Endodermal cell (in vitro differentiated cells): ENCODE measurements at regions not wholly inside any gene's neighbourhood (a gene's known extent, or its start where the extent isn't known, plus 50 kb on each side); places are given as distances from the start of the nearest gene placed in this dataset.

ENCODE experiments used
- DNase-seq: peaks from one replicate; pipeline ENCODE4 v3.0.0-alpha.2; 2017
- H3K27ac ChIP-seq: 2 replicates; pipeline ENCODE4 v1.5.1; 2013; ENCODE audit warnings: mild to moderate bottlenecking, low read depth, low read length, moderate library complexity
- H3K27me3 ChIP-seq: 2 replicates; pipeline ENCODE4 v1.6.1; 2013; ENCODE audit warnings: mild to moderate bottlenecking, low read length, moderate library complexity; ENCODE audit not compliant: insufficient read depth, control insufficient read depth, poor library complexity, severe bottlenecking
- H3K36me3 ChIP-seq: 2 replicates; pipeline ENCODE4 v1.7.0; 2013; ENCODE audit warnings: mild to moderate bottlenecking, low read length, moderate library complexity; ENCODE audit not compliant: control insufficient read depth, insufficient read depth
- H3K4me1 ChIP-seq: one replicate; pipeline ENCODE4 v1.7.0; 2013; ENCODE audit warnings: low read length; ENCODE audit not compliant: control insufficient read depth, insufficient read depth
- H3K4me3 ChIP-seq: 2 replicates; pipeline ENCODE4 v1.5.1; 2013; ENCODE audit warnings: mild to moderate bottlenecking, low read length, moderate library complexity
- H3K9ac ChIP-seq: 2 replicates; pipeline ENCODE4 v1.6.1; 2013; ENCODE audit warnings: mild to moderate bottlenecking, low read length, moderate library complexity; ENCODE audit not compliant: poor library complexity, severe bottlenecking; ENCODE audit errors: extremely low read depth
- H3K9me3 ChIP-seq: 2 replicates; pipeline ENCODE4 v1.6.1; 2013; ENCODE audit warnings: mild to moderate bottlenecking, low read length, moderate library complexity; ENCODE audit not compliant: control insufficient read depth
- H3K27ac Mint-ChIP-seq: 2 replicates; pipeline ENCODE4 v1.8.0; 2020; ENCODE audit warnings: mixed read lengths
- H3K27me3 Mint-ChIP-seq: 2 replicates; pipeline ENCODE4 v1.8.0; 2021; ENCODE audit warnings: mild to moderate bottlenecking, mixed read lengths; ENCODE audit not compliant: insufficient read depth
- H3K36me3 Mint-ChIP-seq: 2 replicates; pipeline ENCODE4 v1.8.0; 2020; ENCODE audit warnings: low read depth, mixed read lengths
- H3K4me1 Mint-ChIP-seq: 2 replicates; pipeline ENCODE4 v1.8.0; 2020; ENCODE audit warnings: mixed read lengths
- H3K4me3 Mint-ChIP-seq: 2 replicates; pipeline ENCODE4 v1.8.0; 2020; ENCODE audit warnings: mild to moderate bottlenecking, moderate library complexity, mixed read lengths
- H3K9me3 Mint-ChIP-seq: 2 replicates; pipeline ENCODE4 v1.8.0; 2020; ENCODE audit warnings: mild to moderate bottlenecking, mixed read lengths
- WGBS, 2 experiments: methylation state at CpG; one replicate each; pipeline versions ENCODE4 v1.1.5 to v1.1.7; 2013; ENCODE audit warnings: missing lambda C conversion rate in 2 of 2, mixed read lengths in 1 of 2; ENCODE audit not compliant: insufficient coverage in 1 of 2, insufficient read length in 1 of 2; 5-methylcytosine and 5-hydroxymethylcytosine counted together
- TF ChIP-seq, protein P1 (sequence below): fragments of 200-600 bp; sonication (generic); conservative IDR thresholded peaks from 2 replicates; pipeline ENCODE4 v1.5.0; 2021; ENCODE audit warnings: antibody characterized with exemption, mild to moderate bottlenecking

- TF ChIP-seq, protein P1, sequence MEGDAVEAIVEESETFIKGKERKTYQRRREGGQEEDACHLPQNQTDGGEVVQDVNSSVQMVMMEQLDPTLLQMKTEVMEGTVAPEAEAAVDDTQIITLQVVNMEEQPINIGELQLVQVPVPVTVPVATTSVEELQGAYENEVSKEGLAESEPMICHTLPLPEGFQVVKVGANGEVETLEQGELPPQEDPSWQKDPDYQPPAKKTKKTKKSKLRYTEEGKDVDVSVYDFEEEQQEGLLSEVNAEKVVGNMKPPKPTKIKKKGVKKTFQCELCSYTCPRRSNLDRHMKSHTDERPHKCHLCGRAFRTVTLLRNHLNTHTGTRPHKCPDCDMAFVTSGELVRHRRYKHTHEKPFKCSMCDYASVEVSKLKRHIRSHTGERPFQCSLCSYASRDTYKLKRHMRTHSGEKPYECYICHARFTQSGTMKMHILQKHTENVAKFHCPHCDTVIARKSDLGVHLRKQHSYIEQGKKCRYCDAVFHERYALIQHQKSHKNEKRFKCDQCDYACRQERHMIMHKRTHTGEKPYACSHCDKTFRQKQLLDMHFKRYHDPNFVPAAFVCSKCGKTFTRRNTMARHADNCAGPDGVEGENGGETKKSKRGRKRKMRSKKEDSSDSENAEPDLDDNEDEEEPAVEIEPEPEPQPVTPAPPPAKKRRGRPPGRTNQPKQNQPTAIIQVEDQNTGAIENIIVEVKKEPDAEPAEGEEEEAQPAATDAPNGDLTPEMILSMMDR: no peak
- H3K27ac ChIP-seq: no peak overlapping the region
- H3K36me3 ChIP-seq: no peaks in the 10 kb centered on the region
- DNase-seq: no peak
- Mint-ChIP-seq H3K9me3 (no peaks in the 10 kb centered on the region), H3K27ac (no peak overlapping the region), H3K27me3 (no peaks in the 10 kb centered on the region), H3K4me3 (no peak overlapping the region), H3K36me3 (no peaks in the 10 kb centered on the region), H3K4me1 (no peaks in the 10 kb centered on the region)
- no peak overlapping the region for H3K9ac ChIP-seq
- no peak overlapping the region for H3K4me3 ChIP-seq
- no peaks in the 10 kb centered on the region for H3K4me1 ChIP-seq
- WGBS, 2 experiments: 50 to 84% methylated on average over 1 to 4 of the region's 4 CpGs
- no peaks in the 10 kb centered on the region for H3K27me3 ChIP-seq
- no peaks in the 10 kb centered on the region for H3K9me3 ChIP-seq
These were observed 79.3 kb upstream of the ARMC3 start for GRCh38 chr10:22848509-22848908.

DNA sequence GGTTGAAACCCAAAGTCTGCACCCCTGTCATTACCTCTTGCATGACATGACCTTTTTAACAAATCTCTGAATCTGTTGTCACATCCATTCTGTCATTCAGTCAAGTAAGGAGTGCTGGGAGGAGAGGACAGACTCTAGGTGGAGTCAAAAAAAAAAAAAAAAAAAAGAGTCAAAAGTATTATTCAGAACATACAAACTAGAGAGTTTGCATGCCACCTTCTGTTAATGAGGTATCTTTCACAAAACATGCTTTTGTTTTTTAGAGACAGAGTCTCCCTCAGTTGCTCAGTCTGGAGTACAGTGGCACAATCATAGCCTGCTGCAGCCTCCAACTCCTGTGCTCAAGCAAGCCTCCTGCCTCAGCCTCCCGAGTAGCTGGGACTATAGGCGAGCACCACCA lies 81.6 kb upstream of the ARMC3 start:
- H3K9me3 ChIP-seq: no peaks in the 10 kb centered on the region

DNA sequence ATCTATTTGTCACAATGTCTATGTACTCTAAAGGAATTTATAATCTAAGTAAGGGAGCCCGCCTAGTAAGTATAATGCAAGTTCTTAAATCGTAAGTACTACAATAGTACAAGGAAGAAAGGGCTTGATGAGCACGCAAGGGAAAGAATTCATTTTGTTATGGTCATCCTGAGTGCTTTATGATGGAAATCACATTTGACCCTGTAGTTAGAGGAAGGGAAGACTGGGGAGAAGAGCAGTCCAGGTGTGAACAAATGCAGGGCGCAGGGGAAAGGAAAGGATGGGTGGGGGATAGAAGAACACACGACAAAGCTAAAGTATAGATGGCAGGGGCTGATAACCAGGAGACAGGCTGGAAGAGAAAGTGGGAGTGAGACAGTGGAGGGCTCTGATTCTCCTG lies 88.2 kb upstream of the ARMC3 start:
- no peak overlapping the region for H3K4me3 Mint-ChIP-seq
- WGBS, 2 experiments: 82 to 92% methylated on average over 5 of the region's 5 CpGs
- Histone ChIP-seq H3K27me3 (no peaks in the 10 kb centered on the region), H3K9ac (no peak overlapping the region), H3K4me1 (no peaks in the 10 kb centered on the region), H3K9me3 (no peaks in the 10 kb centered on the region), H3K4me3 (no peak overlapping the region), H3K27ac (no peak overlapping the region), H3K36me3 (no peaks in the 10 kb centered on the region)
- H3K9me3 Mint-ChIP-seq: no peaks in the 10 kb centered on the region
- no peaks in the 10 kb centered on the region for H3K27me3 Mint-ChIP-seq
- TF ChIP-seq, protein P1: no peak
- no peak for DNase-seq
- H3K27ac Mint-ChIP-seq: no peak overlapping the region
- no peaks in the 10 kb centered on the region for H3K36me3 Mint-ChIP-seq
- H3K4me1 Mint-ChIP-seq: no peaks in the 10 kb centered on the region

More for the DNA sequence above, 81.6 kb upstream of the ARMC3 start:
- Histone ChIP-seq H3K4me1 (no peaks in the 10 kb centered on the region), H3K27me3 (no peaks in the 10 kb centered on the region), H3K27ac (no peak overlapping the region), H3K36me3 (no peaks in the 10 kb centered on the region), H3K4me3 (no peak overlapping the region), H3K9ac (no peak overlapping the region)
- H3K9me3 Mint-ChIP-seq: no peaks in the 10 kb centered on the region
- TF ChIP-seq, protein P1: no peak
- no peak overlapping the region for H3K27ac Mint-ChIP-seq
- no peaks in the 10 kb centered on the region for H3K4me1 Mint-ChIP-seq
- no peak for DNase-seq
- H3K36me3 Mint-ChIP-seq: no peaks in the 10 kb centered on the region
- no peaks in the 10 kb centered on the region for H3K27me3 Mint-ChIP-seq
- WGBS, 2 experiments: 90 to 93% methylated on average over 2 of the region's 2 CpGs
- no peak overlapping the region for H3K4me3 Mint-ChIP-seq
